GM12891 (cell line): ENCODE measurements at regions not wholly inside any gene's neighbourhood (a gene's known extent, or its start where the extent isn't known, plus 50 kb on each side); places are given as distances from the start of the nearest gene placed in this dataset.

ENCODE experiments used
- PAX5 ChIP-seq: IDR thresholded peaks from 2 replicates; pipeline ENCODE4 v1.6.1; 2011; ENCODE audit warnings: low read length, moderate library complexity, mild to moderate bottlenecking; ENCODE audit not compliant: insufficient read depth, severe bottlenecking
- POLR2A ChIP-seq: IDR thresholded peaks from 2 replicates; pipeline ENCODE4 v1.6.1; 2011; ENCODE audit warnings: low read depth, low read length, control low read depth
- POLR2AphosphoS5 ChIP-seq: IDR thresholded peaks from 2 replicates; pipeline ENCODE4 v1.6.1; 2011; ENCODE audit warnings: low read depth, low read length, control low read depth
- TAF1 ChIP-seq: IDR thresholded peaks from 2 replicates; pipeline ENCODE4 v1.6.1; 2011; ENCODE audit warnings: low read depth, low read length, control low read depth

- TF ChIP-seq POLR2AphosphoS5 (no peak), POLR2A (no peak), TAF1 (no peak), PAX5 (no peak)
Measured at GRCh38 chr14:48373981-48374380, 698.6 kb upstream of the MDGA2 start.
